Astrocyte (in vitro differentiated cells and primary cell): ENCODE measurements at regions not wholly inside any gene's neighbourhood (a gene's known extent, or its start where the extent isn't known, plus 50 kb on each side); places are given as distances from the start of the nearest gene placed in this dataset.

Experiments used
- DNase-seq: peaks from one replicate; pipeline ENCODE4 v3.0.0-alpha.2; 2010; ENCODE audit warnings: low read depth
- FAIRE-seq: peaks from 2 replicates; lab custom pipeline; 2011; peaks lifted over from hg19 to GRCh38; lab: Jason Lieb, UNC
- H2AFZ ChIP-seq: 2 replicates; pipeline ENCODE4 v1.6.0; 2012; ENCODE audit warnings: low read depth, low read length, inconsistent platforms
- H3K27ac ChIP-seq: 2 replicates; pipeline ENCODE4 v1.5.1; 2011; ENCODE audit warnings: low read depth, low read length, inconsistent platforms
- H3K27me3 ChIP-seq: 2 replicates; pipeline ENCODE4 v1.6.0; 2011; ENCODE audit warnings: low read length, inconsistent platforms; ENCODE audit not compliant: insufficient read depth
- H3K36me3 ChIP-seq: 2 replicates; pipeline ENCODE4 v1.5.1; 2011; ENCODE audit warnings: low read length, inconsistent platforms; ENCODE audit not compliant: insufficient read depth
- H3K4me1 ChIP-seq: 2 replicates; pipeline ENCODE4 v1.5.1; 2011; ENCODE audit warnings: low read length, inconsistent platforms; ENCODE audit not compliant: insufficient read depth
- H3K4me2 ChIP-seq: 2 replicates; pipeline ENCODE4 v1.6.0; 2012; ENCODE audit warnings: low read length, inconsistent platforms
- H3K4me3 ChIP-seq: 2 replicates; pipeline ENCODE4 v1.5.1; 2011; ENCODE audit warnings: low read depth, mild to moderate bottlenecking, low read length, inconsistent platforms; ENCODE audit not compliant: insufficient read depth
- H3K79me2 ChIP-seq: 2 replicates; pipeline ENCODE4 v1.6.0; 2012; ENCODE audit warnings: mild to moderate bottlenecking, low read length, inconsistent platforms; ENCODE audit not compliant: insufficient read depth
- H3K9ac ChIP-seq: 2 replicates; pipeline ENCODE4 v1.6.0; 2012; ENCODE audit warnings: mild to moderate bottlenecking, low read length, inconsistent platforms
- H3K9me3 ChIP-seq: 2 replicates; pipeline ENCODE4 v1.5.1; 2012; ENCODE audit warnings: low read depth, mild to moderate bottlenecking, low read length, inconsistent platforms; ENCODE audit not compliant: insufficient read depth
- H4K20me1 ChIP-seq: 2 replicates; pipeline ENCODE4 v1.6.0; 2012; ENCODE audit warnings: low read length, inconsistent platforms; ENCODE audit not compliant: insufficient read depth
- H3K27ac Mint-ChIP-seq: one replicate; pipeline ENCODE4 v1.8.0; 2021; ENCODE audit warnings: mild to moderate bottlenecking, mixed read lengths; ENCODE audit not compliant: unreplicated experiment
- H3K27me3 Mint-ChIP-seq: one replicate; pipeline ENCODE4 v1.8.0; 2021; ENCODE audit warnings: low read depth, mixed read lengths; ENCODE audit not compliant: unreplicated experiment
- H3K36me3 Mint-ChIP-seq: one replicate; pipeline ENCODE4 v1.8.0; 2021; ENCODE audit warnings: low read depth, mixed read lengths; ENCODE audit not compliant: unreplicated experiment
- H3K4me1 Mint-ChIP-seq: one replicate; pipeline ENCODE4 v1.8.0; 2021; ENCODE audit warnings: low read depth, mixed read lengths; ENCODE audit not compliant: unreplicated experiment
- H3K4me3 Mint-ChIP-seq: one replicate; pipeline ENCODE4 v1.8.0; 2021; ENCODE audit warnings: mild to moderate bottlenecking, moderate library complexity, mixed read lengths; ENCODE audit not compliant: unreplicated experiment
- H3K9me3 Mint-ChIP-seq: one replicate; pipeline ENCODE4 v1.8.0; 2021; ENCODE audit warnings: mild to moderate bottlenecking, mixed read lengths; ENCODE audit not compliant: unreplicated experiment
- CTCF ChIP-seq: IDR thresholded peaks from 2 replicates; pipeline ENCODE4 v1.5.1; 2011; ENCODE audit warnings: low read depth, mild to moderate bottlenecking, inconsistent platforms, low read length, moderate library complexity; ENCODE audit not compliant: insufficient read depth
- EZH2 ChIP-seq: IDR thresholded peaks from 2 replicates; pipeline ENCODE4 v1.6.1; 2012; ENCODE audit warnings: mild to moderate bottlenecking, low read length, inconsistent platforms; ENCODE audit not compliant: insufficient read depth

GRCh38 chr2:228747483-228747882 lies 523.6 kb downstream of the PID1 start:
- no peak overlapping the region for H2AFZ ChIP-seq
- no peak overlapping the region for H3K27ac ChIP-seq
- H3K27me3 Mint-ChIP-seq: no peaks in the 10 kb centered on the region
- no peaks in the 10 kb centered on the region for H3K4me1 ChIP-seq
- DNase-seq: no peak
- H3K79me2 ChIP-seq: no peaks in the 10 kb centered on the region
- H3K4me2 ChIP-seq: no peak overlapping the region
- TF ChIP-seq EZH2 (no peak), CTCF (no peak)
- H3K9ac ChIP-seq: no peak overlapping the region
- H3K9me3 ChIP-seq: no peaks in the 10 kb centered on the region
- H3K4me3 Mint-ChIP-seq: no peak overlapping the region
- H4K20me1 ChIP-seq: no peaks in the 10 kb centered on the region
- no peaks in the 10 kb centered on the region for H3K9me3 Mint-ChIP-seq
- H3K27me3 ChIP-seq: no peaks in the 10 kb centered on the region
- no peak overlapping the region for H3K27ac Mint-ChIP-seq
- no peaks in the 10 kb centered on the region for H3K36me3 ChIP-seq
- peaks cover 6% of the 10 kb centered on the region for H3K4me1 Mint-ChIP-seq
- FAIRE-seq: no peak
- H3K4me3 ChIP-seq: no peak overlapping the region
- no peaks in the 10 kb centered on the region for H3K36me3 Mint-ChIP-seq

- no peak overlapping the region for H3K27ac ChIP-seq
- H3K27me3 Mint-ChIP-seq: no peaks in the 10 kb centered on the region
- H3K9me3 ChIP-seq: no peaks in the 10 kb centered on the region
- no peak overlapping the region for H2AFZ ChIP-seq
- no peak overlapping the region for H3K4me3 Mint-ChIP-seq
- H3K36me3 ChIP-seq: no peaks in the 10 kb centered on the region
- no peak overlapping the region for H3K27ac Mint-ChIP-seq
- no peak overlapping the region for H3K9ac ChIP-seq
- no peaks in the 10 kb centered on the region for H3K4me1 ChIP-seq
- H3K27me3 ChIP-seq: no peaks in the 10 kb centered on the region
- H3K4me3 ChIP-seq: no peak overlapping the region
- no peak overlapping the region for H3K4me2 ChIP-seq
- peaks cover 2% of the 10 kb centered on the region for H3K9me3 Mint-ChIP-seq
- H3K4me1 Mint-ChIP-seq: no peaks in the 10 kb centered on the region
- TF ChIP-seq EZH2: no peak
- TF ChIP-seq CTCF: no peak
- no peaks in the 10 kb centered on the region for H4K20me1 ChIP-seq
- DNase-seq: peak; percentile 6
- no peaks in the 10 kb centered on the region for H3K36me3 Mint-ChIP-seq
- H3K79me2 ChIP-seq: no peaks in the 10 kb centered on the region
- no peak for FAIRE-seq
Measured at GRCh38 chr2:228738671-228739380, 532.3 kb downstream of the PID1 start.

GRCh38 chr2:228735697-228736096 lies 535.4 kb downstream of the PID1 start:
- Histone ChIP-seq H2AFZ (no peak overlapping the region), H3K4me1 (peaks cover 9% of the 10 kb centered on the region), H4K20me1 (no peaks in the 10 kb centered on the region), H3K27ac (no peak overlapping the region), H3K9ac (no peak overlapping the region), H3K79me2 (no peaks in the 10 kb centered on the region), H3K27me3 (no peaks in the 10 kb centered on the region), H3K9me3 (no peaks in the 10 kb centered on the region), H3K36me3 (no peaks in the 10 kb centered on the region), H3K4me3 (no peak overlapping the region), H3K4me2 (no peak overlapping the region)
- no peak for FAIRE-seq
- Mint-ChIP-seq H3K36me3 (no peaks in the 10 kb centered on the region), H3K4me1 (peaks cover 8% of the 10 kb centered on the region), H3K4me3 (no peak overlapping the region), H3K27ac (no peak overlapping the region), H3K9me3 (no peaks in the 10 kb centered on the region), H3K27me3 (no peaks in the 10 kb centered on the region)
- no peak for DNase-seq
- no peak for TF ChIP-seq EZH2
- no peak for TF ChIP-seq CTCF
